GM23338 (cell line): ENCODE measurements at regions not wholly inside any gene's neighbourhood (a gene's known extent, or its start where the extent isn't known, plus 50 kb on each side); places are given as distances from the start of the nearest gene placed in this dataset.
A peak's percentile ranks its signal among the peaks of the same experiment; 100 is the strongest.
"Not testable (repeated sequence)": the region's sequence is repeated elsewhere in the genome, so short reads cannot be mapped to it uniquely, and the experiment has no call there.

Source experiments
- ATAC-seq: fragments of 200-7000 bp; cut with Tn5 transposase; 3 replicates; pipeline ENCODE4 v1.9.1; 2020
- DNase-seq: peaks from one replicate; pipeline ENCODE4 v3.0.0-alpha.2; 2015; ENCODE audit warnings: low spot score
- H2AFZ ChIP-seq: fragments of 200-600 bp; sonication (generic); 2 replicates; pipeline ENCODE4 v1.8.0; 2016; ENCODE audit warnings: antibody characterized with exemption, mild to moderate bottlenecking, moderate library complexity
- H3F3A ChIP-seq: fragments of 200-600 bp; sonication (generic); replicated peaks from 2 replicates; pipeline ENCODE4 v1.8.0; 2017; ENCODE audit warnings: antibody characterized with exemption, mixed run types, low read depth
- H3K27ac ChIP-seq: fragments of 200-600 bp; sonication (generic); 2 replicates; pipeline ENCODE4 v1.6.1; 2016; ENCODE audit warnings: low read depth
- H3K27me3 ChIP-seq: fragments of 200-600 bp; sonication (generic); 2 replicates; pipeline ENCODE4 v1.8.0; 2016; ENCODE audit warnings: mild to moderate bottlenecking, mixed run types, moderate library complexity; ENCODE audit not compliant: insufficient read depth
- H3K36me3 ChIP-seq: fragments of 200-600 bp; sonication (generic); 2 replicates; pipeline ENCODE4 v1.8.0; 2016; ENCODE audit warnings: mild to moderate bottlenecking; ENCODE audit not compliant: insufficient read depth
- H3K4me1 ChIP-seq: fragments of 200-600 bp; sonication (generic); 2 replicates; pipeline ENCODE4 v1.8.0; 2016; ENCODE audit warnings: mild to moderate bottlenecking, moderate library complexity; ENCODE audit not compliant: insufficient read depth
- H3K4me2 ChIP-seq: fragments of 200-600 bp; sonication (generic); 2 replicates; pipeline ENCODE4 v1.7.1; 2017; ENCODE audit warnings: mixed run types
- H3K4me3 ChIP-seq: fragments of 200-600 bp; sonication (generic); 2 replicates; pipeline ENCODE4 v1.6.1; 2016; ENCODE audit warnings: mixed run types
- H3K79me2 ChIP-seq: fragments of 200-600 bp; sonication (generic); replicated peaks from 2 replicates; pipeline ENCODE4 v1.8.0; 2017; ENCODE audit warnings: mild to moderate bottlenecking; ENCODE audit not compliant: insufficient read depth
- H3K9me2 ChIP-seq: fragments of 200-600 bp; sonication (generic); 2 replicates; pipeline ENCODE4 v1.8.0; 2017; ENCODE audit not compliant: insufficient read depth
- H4K20me1 ChIP-seq: fragments of 200-600 bp; sonication (generic); replicated peaks from 2 replicates; pipeline ENCODE4 v1.8.0; 2017; ENCODE audit warnings: mild to moderate bottlenecking; ENCODE audit not compliant: insufficient read depth
- H3K27ac Mint-ChIP-seq: 2 replicates; pipeline ENCODE4 v1.8.0; 2020; ENCODE audit warnings: inconsistent platforms, mild to moderate bottlenecking, moderate library complexity, mixed read lengths
- H3K27me3 Mint-ChIP-seq: 3 replicates; pipeline ENCODE4 v1.8.0; 2022; ENCODE audit warnings: low read depth, mild to moderate bottlenecking, moderate library complexity, mixed read lengths, inconsistent platforms; ENCODE audit not compliant: insufficient read depth, poor library complexity
- H3K36me3 Mint-ChIP-seq: 3 replicates; pipeline ENCODE4 v1.8.0; 2021; ENCODE audit warnings: low read depth, mild to moderate bottlenecking, inconsistent platforms, moderate library complexity, mixed read lengths
- H3K4me1 Mint-ChIP-seq: 3 replicates; pipeline ENCODE4 v1.8.0; 2020; ENCODE audit warnings: mild to moderate bottlenecking, inconsistent platforms, mixed read lengths
- H3K4me3 Mint-ChIP-seq: 3 replicates; pipeline ENCODE4 v1.8.0; 2021; ENCODE audit warnings: moderate library complexity, mild to moderate bottlenecking, inconsistent platforms, mixed read lengths
- H3K9me3 Mint-ChIP-seq: 3 replicates; pipeline ENCODE4 v1.8.0; 2020; ENCODE audit warnings: moderate library complexity, mild to moderate bottlenecking, inconsistent platforms, mixed read lengths
- CREB1 ChIP-seq: fragments of 250-450 bp; sonication (Bioruptor Pico); IDR thresholded peaks from 2 replicates; pipeline ENCODE4 v1.5.0; 2020; ENCODE audit warnings: low read depth, mild to moderate bottlenecking, moderate library complexity
- EZH2 ChIP-seq: fragments of 200-600 bp; sonication (generic); IDR thresholded peaks from one replicate; pipeline ENCODE4 v1.8.0; 2017; ENCODE audit warnings: antibody characterized with exemption, mild to moderate bottlenecking, low read depth; ENCODE audit not compliant: unreplicated experiment
- JUNB ChIP-seq: IDR thresholded peaks from one replicate; pipeline ENCODE4 v1.6.1; 2016; ENCODE audit warnings: antibody characterized with exemption; ENCODE audit not compliant: unreplicated experiment
- NANOG ChIP-seq: IDR thresholded peaks from 2 replicates; pipeline ENCODE4 v1.6.1; 2016; ENCODE audit warnings: antibody characterized with exemption, borderline replicate concordance
- POLR2AphosphoS5 ChIP-seq: IDR thresholded peaks from 2 replicates; pipeline ENCODE4 v1.6.1; 2016; ENCODE audit warnings: antibody characterized with exemption, low read depth
- ZNF114 ChIP-seq: fragments of 250-450 bp; sonication (Bioruptor Pico); IDR thresholded peaks from 2 replicates; pipeline ENCODE4 v1.5.0; 2020; ENCODE audit warnings: mild to moderate bottlenecking, moderate library complexity
- ZNF331 ChIP-seq: fragments of 250-450 bp; sonication (Bioruptor Pico); IDR thresholded peaks from 2 replicates; pipeline ENCODE4 v1.5.0; 2020; ENCODE audit warnings: low read depth, mild to moderate bottlenecking, moderate library complexity
- TF ChIP-seq, protein P1 (sequence below), 2 experiments: fragments of 200-600 bp in 1 of 2; sonication (generic) in 1 of 2; conservative IDR thresholded peaks; 2 replicates each; pipeline versions ENCODE4 v1.5.1 to v1.6.1; 2016 to 2017; ENCODE audit warnings: antibody characterized with exemption in 2 of 2, low read depth in 2 of 2, mild to moderate bottlenecking in 2 of 2, moderate library complexity in 1 of 2
- TF ChIP-seq, protein P2 (sequence below): IDR thresholded peaks from 2 replicates; pipeline ENCODE4 v1.6.1; 2016; ENCODE audit warnings: antibody characterized with exemption

DNA sequence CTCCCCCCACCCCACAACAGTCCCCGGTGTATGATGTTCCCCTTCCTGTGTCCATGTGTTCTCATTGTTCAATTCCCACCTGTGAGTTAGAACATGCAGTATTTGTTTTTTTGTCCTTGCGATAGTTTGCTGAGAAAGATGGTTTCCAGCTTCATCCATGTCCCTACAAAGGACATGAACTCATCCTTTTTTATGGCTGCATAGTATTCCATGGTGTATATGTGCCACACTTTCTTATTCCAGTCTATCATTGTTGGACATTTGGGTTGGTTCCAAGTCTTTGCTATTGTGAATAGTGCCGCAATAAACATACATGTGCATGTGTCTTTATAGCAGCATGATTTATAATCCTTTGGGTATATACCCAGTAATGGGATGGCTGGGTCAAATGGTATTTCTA is 74.4 kb upstream of the CTNNA1 start:
- not testable (repeated sequence) for H2AFZ ChIP-seq, H3K4me1 Mint-ChIP-seq, H3K27ac ChIP-seq, H3K27me3 ChIP-seq, H3K36me3 ChIP-seq, H3K36me3 Mint-ChIP-seq, H3K9me3 Mint-ChIP-seq, H3K4me3 ChIP-seq, ATAC-seq, H3K79me2 ChIP-seq, H3K9me2 ChIP-seq, H3K27ac Mint-ChIP-seq, H3K27me3 Mint-ChIP-seq, H3K4me1 ChIP-seq, DNase-seq, H3F3A ChIP-seq, H3K4me3 Mint-ChIP-seq, H4K20me1 ChIP-seq, H3K4me2 ChIP-seq

DNA sequence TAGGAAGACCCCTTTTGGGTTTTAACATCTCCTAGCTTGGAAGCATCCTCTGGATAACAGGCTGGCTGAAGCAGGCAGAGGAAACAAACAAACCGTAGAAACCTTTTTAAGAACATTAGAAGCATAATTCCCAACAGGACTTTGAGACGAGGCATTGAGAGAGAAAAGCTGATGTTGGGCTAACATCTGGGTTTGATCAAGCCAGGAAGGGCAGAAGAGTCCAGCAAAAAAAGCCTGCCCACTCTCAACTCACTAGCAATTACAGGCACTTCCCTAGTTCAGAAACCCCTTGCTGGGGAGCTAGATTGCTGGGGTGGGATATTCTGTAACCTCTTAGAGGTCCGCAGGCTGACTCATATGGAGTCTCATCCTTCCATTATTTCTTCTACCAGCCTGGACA is 75.4 kb upstream of the CTNNA1 start:
- no peaks in the 10 kb centered on the region for H3K4me1 Mint-ChIP-seq
- no peak overlapping the region for H3K27ac Mint-ChIP-seq
- TF ChIP-seq JUNB = no peak
- Histone ChIP-seq H3K27ac (no peak overlapping the region), H3K36me3 (no peaks in the 10 kb centered on the region), H2AFZ (0 out of 2 replicates have a peak overlapping the region, but pooled peaks have one; percentile 28), H3F3A (no peaks in the 10 kb centered on the region), H3K4me3 (no peak overlapping the region), H3K27me3 (no peaks in the 10 kb centered on the region), H3K4me1 (no peaks in the 10 kb centered on the region), H3K4me2 (no peak overlapping the region), H4K20me1 (no peaks in the 10 kb centered on the region), H3K79me2 (no peaks in the 10 kb centered on the region), H3K9me2 (no peaks in the 10 kb centered on the region)
- ATAC-seq = no peak
- no peaks in the 10 kb centered on the region; the same call in 1 of the 3 replicates for H3K9me3 Mint-ChIP-seq
- no peaks in the 10 kb centered on the region; the same call in 2 of the 3 replicates for H3K36me3 Mint-ChIP-seq
- no peak overlapping the region for H3K4me3 Mint-ChIP-seq
- no peak for DNase-seq
- H3K27me3 Mint-ChIP-seq = no peaks in the 10 kb centered on the region

DNA sequence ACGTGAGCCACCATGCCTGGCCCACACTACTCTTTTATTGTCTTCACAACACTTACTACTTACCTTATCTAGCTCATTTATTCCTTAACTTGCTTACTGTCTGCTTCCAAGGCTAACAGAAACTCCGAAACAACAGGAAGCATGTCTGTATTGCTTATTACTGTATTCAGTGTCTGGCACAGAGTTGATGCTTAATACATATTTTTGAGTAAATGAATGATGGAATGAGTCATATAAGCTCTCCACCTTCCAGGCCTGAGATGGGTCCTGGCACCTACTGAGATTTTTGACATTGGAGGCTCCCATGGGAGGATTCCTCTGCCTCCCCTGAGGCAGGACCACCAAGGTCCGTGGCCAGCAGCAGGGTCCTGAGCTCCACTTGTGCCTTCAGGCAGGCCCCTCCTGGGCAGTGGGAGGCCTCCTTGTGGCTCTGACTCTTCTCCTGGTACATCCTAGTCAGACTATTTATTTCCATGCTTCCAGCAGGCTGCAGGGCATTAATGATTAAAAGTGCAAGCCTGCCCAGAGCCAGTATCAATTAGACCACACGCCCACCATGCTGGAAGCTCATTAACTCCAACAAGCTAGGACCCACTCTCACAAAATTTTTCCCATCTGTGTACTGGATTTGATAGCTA is 76.5 kb upstream of the CTNNA1 start:
- Mint-ChIP-seq H3K27ac (no peak overlapping the region), H3K4me3 (no peak overlapping the region), H3K9me3 (no peaks in the 10 kb centered on the region; the same call in 2 of the 3 replicates), H3K4me1 (no peaks in the 10 kb centered on the region), H3K36me3 (no peaks in the 10 kb centered on the region; the same call in 2 of the 3 replicates), H3K27me3 (no peaks in the 10 kb centered on the region)
- Histone ChIP-seq H4K20me1 (no peaks in the 10 kb centered on the region), H2AFZ (no peak overlapping the region), H3K4me1 (no peaks in the 10 kb centered on the region), H3K79me2 (no peaks in the 10 kb centered on the region), H3F3A (no peaks in the 10 kb centered on the region), H3K36me3 (no peaks in the 10 kb centered on the region), H3K27ac (no peak overlapping the region), H3K27me3 (no peaks in the 10 kb centered on the region), H3K4me2 (no peak overlapping the region), H3K9me2 (no peaks in the 10 kb centered on the region), H3K4me3 (no peak overlapping the region)
- ATAC-seq (no peak), DNase-seq (no peak)
- TF ChIP-seq JUNB (no peak), ZNF114 (CRISPR knock-in tag) (no peak), CREB1 (no peak), ZNF331 (no peak), EZH2 (no peak), POLR2AphosphoS5 (no peak), NANOG (no peak)
- TF ChIP-seq, protein P1, sequence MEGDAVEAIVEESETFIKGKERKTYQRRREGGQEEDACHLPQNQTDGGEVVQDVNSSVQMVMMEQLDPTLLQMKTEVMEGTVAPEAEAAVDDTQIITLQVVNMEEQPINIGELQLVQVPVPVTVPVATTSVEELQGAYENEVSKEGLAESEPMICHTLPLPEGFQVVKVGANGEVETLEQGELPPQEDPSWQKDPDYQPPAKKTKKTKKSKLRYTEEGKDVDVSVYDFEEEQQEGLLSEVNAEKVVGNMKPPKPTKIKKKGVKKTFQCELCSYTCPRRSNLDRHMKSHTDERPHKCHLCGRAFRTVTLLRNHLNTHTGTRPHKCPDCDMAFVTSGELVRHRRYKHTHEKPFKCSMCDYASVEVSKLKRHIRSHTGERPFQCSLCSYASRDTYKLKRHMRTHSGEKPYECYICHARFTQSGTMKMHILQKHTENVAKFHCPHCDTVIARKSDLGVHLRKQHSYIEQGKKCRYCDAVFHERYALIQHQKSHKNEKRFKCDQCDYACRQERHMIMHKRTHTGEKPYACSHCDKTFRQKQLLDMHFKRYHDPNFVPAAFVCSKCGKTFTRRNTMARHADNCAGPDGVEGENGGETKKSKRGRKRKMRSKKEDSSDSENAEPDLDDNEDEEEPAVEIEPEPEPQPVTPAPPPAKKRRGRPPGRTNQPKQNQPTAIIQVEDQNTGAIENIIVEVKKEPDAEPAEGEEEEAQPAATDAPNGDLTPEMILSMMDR (conservative IDR thresholded peaks at IDR 0.05; ENCODE audit: low read depth in 2 of 2) = no peak
- TF ChIP-seq, protein P2, sequence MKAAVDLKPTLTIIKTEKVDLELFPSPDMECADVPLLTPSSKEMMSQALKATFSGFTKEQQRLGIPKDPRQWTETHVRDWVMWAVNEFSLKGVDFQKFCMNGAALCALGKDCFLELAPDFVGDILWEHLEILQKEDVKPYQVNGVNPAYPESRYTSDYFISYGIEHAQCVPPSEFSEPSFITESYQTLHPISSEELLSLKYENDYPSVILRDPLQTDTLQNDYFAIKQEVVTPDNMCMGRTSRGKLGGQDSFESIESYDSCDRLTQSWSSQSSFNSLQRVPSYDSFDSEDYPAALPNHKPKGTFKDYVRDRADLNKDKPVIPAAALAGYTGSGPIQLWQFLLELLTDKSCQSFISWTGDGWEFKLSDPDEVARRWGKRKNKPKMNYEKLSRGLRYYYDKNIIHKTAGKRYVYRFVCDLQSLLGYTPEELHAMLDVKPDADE = no peak
